ENCODE measurements at regions not wholly inside any gene's neighbourhood (a gene's known extent, or its start where the extent isn't known, plus 50 kb on each side); places are given as distances from the start of the nearest gene placed in this dataset.
"Not testable (repeated sequence)": the region's sequence is repeated elsewhere in the genome, so short reads cannot be mapped to it uniquely, and the experiment has no call there.

- FAIRE-seq = no peak
Observed at GRCh38 chr2:105691947-105692390, 52.7 kb upstream of the NCK2 start.

- no peak for FAIRE-seq
Observed at GRCh38 chr2:105690566-105690965, 54.1 kb upstream of the NCK2 start.

GRCh38 chr2:105689484-105689883 is 55.2 kb upstream of the NCK2 start:
- no peak for FAIRE-seq

- no peak for FAIRE-seq
Observed at GRCh38 chr2:105688946-105689345, 55.8 kb upstream of the NCK2 start.

- FAIRE-seq = no peak
Observed at GRCh38 chr2:105686588-105686987, 58.1 kb upstream of the NCK2 start.

GRCh38 chr2:105683011-105683492 is 61.7 kb upstream of the NCK2 start:
- no peak for FAIRE-seq

- FAIRE-seq = no peak
Observed at GRCh38 chr2:105682401-105682800, 62.3 kb upstream of the NCK2 start.

- no peak for FAIRE-seq
Observed at GRCh38 chr2:105681927-105682326, 62.8 kb upstream of the NCK2 start.

- FAIRE-seq = no peak
Observed at GRCh38 chr2:105680357-105680756, 64.4 kb upstream of the NCK2 start.

GRCh38 chr2:105678346-105678745 is 66.4 kb upstream of the NCK2 start:
- no peak for FAIRE-seq

- FAIRE-seq = no peak
Observed at GRCh38 chr2:105677901-105678300, 66.8 kb upstream of the NCK2 start.

GRCh38 chr2:105675841-105676240 is 68.9 kb upstream of the NCK2 start:
- no peak for FAIRE-seq

- FAIRE-seq = no peak
Observed at GRCh38 chr2:105674859-105675541, 69.7 kb upstream of the NCK2 start.

- no peak for FAIRE-seq
Observed at GRCh38 chr2:105674401-105674800, 70.3 kb upstream of the NCK2 start.

GRCh38 chr2:105671156-105671555 is 73.6 kb upstream of the NCK2 start:
- FAIRE-seq = no peak

GRCh38 chr2:105669384-105669891 is 75.3 kb upstream of the NCK2 start:
- FAIRE-seq = no peak

GRCh38 chr2:105665480-105665879 is 79.2 kb upstream of the NCK2 start:
- no peak for FAIRE-seq

- FAIRE-seq = no peak
Observed at GRCh38 chr2:105660489-105660888, 84.2 kb upstream of the NCK2 start.

GRCh38 chr2:105655723-105656606 is 88.7 kb upstream of the NCK2 start:
- not testable (repeated sequence) for FAIRE-seq

- no peak for FAIRE-seq
Observed at GRCh38 chr2:105655244-105655643, 89.5 kb upstream of the NCK2 start.

GRCh38 chr2:105654474-105655004 is 90.2 kb upstream of the NCK2 start:
- FAIRE-seq = no peak

GRCh38 chr2:105653302-105653701 is 91.4 kb upstream of the NCK2 start:
- no peak for FAIRE-seq

GRCh38 chr2:105652014-105652796 is 92.5 kb upstream of the NCK2 start:
- FAIRE-seq = no peak
